Suprapubic skin (tissue), 4 donors: ENCODE measurements at regions not wholly inside any gene's neighbourhood (a gene's known extent, or its start where the extent isn't known, plus 50 kb on each side); places are given as distances from the start of the nearest gene placed in this dataset.

Experiments used
- EP300 ChIP-seq: sonication (generic); formaldehyde crosslinking; IDR thresholded peaks from one replicate; pipeline ENCODE4 v1.6.1; 2017; ENCODE audit warnings: antibody characterized with exemption
- POLR2A ChIP-seq, 2 donors: fragments of 450-650 bp; IDR thresholded peaks; one replicate each; pipeline ENCODE4 v1.6.1; 2017; ENCODE audit warnings: antibody characterized with exemption in 2 of 2, mild to moderate bottlenecking in 2 of 2, moderate library complexity in 2 of 2
- POLR2AphosphoS5 ChIP-seq, 3 donors: sonication (generic); formaldehyde crosslinking; IDR thresholded peaks; one replicate each; pipeline ENCODE4 v1.6.1; 2017; ENCODE audit warnings: antibody characterized with exemption in 3 of 3
- TF ChIP-seq, protein P1 (sequence below), 2 donors: fragments of 200-600 bp in 1 of 2; fragments of 450-650 bp in 1 of 2; sonication (generic) in 1 of 2; IDR thresholded peaks; one replicate each; pipeline ENCODE4 v1.5.1; 2016 to 2019; ENCODE audit warnings: antibody characterized with exemption in 2 of 2, mild to moderate bottlenecking in 1 of 2, moderate library complexity in 1 of 2

DNA sequence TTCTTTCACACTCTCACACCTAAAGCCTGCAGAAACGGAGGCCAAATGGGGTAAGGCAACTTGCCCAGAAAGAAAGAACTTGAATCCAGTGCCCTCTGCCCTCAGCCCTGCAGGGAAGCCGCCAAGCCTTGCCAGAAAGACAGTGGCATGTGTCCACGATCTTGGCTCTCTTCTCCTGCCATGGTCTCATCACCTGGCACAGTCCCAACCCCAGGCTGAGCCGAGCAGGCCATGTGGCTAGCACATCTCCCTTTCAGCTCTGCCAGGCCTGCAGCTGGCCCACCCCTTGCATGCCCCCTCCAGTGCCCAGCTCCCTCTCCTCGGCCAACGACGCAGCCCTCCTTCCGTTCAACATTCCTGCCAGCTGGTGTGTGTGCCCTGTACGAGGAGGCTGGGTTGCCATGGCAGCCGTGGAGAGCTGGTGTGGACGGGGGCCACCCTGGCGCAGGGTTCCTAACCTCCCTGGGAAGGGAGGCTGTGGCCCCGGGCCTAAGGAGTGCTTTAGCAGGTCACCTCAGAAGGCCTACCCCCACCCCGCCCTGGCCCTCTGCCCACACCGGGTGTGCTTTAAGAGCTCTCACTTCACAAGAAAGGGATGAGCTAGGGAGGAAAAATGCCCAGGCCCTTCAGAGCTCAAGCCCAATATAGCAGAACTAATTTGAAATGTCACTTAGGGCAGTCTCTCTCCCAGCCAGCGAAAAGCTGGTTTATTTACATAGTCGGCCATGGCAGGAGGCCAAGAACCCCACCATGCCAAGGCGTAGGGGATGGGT lies 73.0 kb upstream of the PJA1 start:
- TF ChIP-seq, protein P1, sequence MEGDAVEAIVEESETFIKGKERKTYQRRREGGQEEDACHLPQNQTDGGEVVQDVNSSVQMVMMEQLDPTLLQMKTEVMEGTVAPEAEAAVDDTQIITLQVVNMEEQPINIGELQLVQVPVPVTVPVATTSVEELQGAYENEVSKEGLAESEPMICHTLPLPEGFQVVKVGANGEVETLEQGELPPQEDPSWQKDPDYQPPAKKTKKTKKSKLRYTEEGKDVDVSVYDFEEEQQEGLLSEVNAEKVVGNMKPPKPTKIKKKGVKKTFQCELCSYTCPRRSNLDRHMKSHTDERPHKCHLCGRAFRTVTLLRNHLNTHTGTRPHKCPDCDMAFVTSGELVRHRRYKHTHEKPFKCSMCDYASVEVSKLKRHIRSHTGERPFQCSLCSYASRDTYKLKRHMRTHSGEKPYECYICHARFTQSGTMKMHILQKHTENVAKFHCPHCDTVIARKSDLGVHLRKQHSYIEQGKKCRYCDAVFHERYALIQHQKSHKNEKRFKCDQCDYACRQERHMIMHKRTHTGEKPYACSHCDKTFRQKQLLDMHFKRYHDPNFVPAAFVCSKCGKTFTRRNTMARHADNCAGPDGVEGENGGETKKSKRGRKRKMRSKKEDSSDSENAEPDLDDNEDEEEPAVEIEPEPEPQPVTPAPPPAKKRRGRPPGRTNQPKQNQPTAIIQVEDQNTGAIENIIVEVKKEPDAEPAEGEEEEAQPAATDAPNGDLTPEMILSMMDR (IDR thresholded peaks at IDR 0.05), result no peak
- TF ChIP-seq POLR2AphosphoS5 (IDR thresholded peaks at IDR 0.05), result no peak
- TF ChIP-seq POLR2A (IDR thresholded peaks at IDR 0.05), result no peak
- TF ChIP-seq EP300, result no peak
